CD4-positive, CD25-positive, alpha-beta regulatory T cell (primary cell): ENCODE measurements at regions not wholly inside any gene's neighbourhood (a gene's known extent, or its start where the extent isn't known, plus 50 kb on each side); places are given as distances from the start of the nearest gene placed in this dataset.

Source experiments
- ATAC-seq, 2 donors: fragments of 150-1000 bp; cut with Tn5 transposase; one replicate each; pipeline ENCODE4 v1.10.0; 2021; ENCODE audit warnings: low read depth in 2 of 2, moderate number of reproducible peaks in 2 of 2, moderate library complexity in 1 of 2
- DNase-seq, 3 donors: peaks; one replicate each; pipeline versions ENCODE4 v3.0.0 to v3.0.0-alpha.2; 2012 to 2022; ENCODE audit warnings: mixed read lengths in 1 of 3
- H3K27ac ChIP-seq: one replicate; pipeline ENCODE4 v1.7.0; 2013; ENCODE audit warnings: mild to moderate bottlenecking, low read length; ENCODE audit not compliant: insufficient read depth, poor library complexity, severe bottlenecking
- H3K27me3 ChIP-seq: one replicate; pipeline ENCODE4 v1.7.0; 2013; ENCODE audit warnings: low read length; ENCODE audit not compliant: control insufficient read depth, insufficient read depth
- H3K36me3 ChIP-seq: one replicate; pipeline ENCODE4 v1.7.0; 2013; ENCODE audit warnings: mild to moderate bottlenecking, low read length, moderate library complexity; ENCODE audit not compliant: control insufficient read depth, insufficient read depth
- H3K4me1 ChIP-seq: 2 replicates; pipeline ENCODE4 v1.7.0; 2013; ENCODE audit warnings: mild to moderate bottlenecking, low read length; ENCODE audit not compliant: insufficient read depth, control insufficient read depth, poor library complexity, severe bottlenecking
- H3K4me3 ChIP-seq: one replicate; pipeline ENCODE4 v1.7.0; 2013; ENCODE audit warnings: low read depth, mild to moderate bottlenecking, low read length, moderate library complexity
- H3K9me3 ChIP-seq, 2 experiments: 1 replicate in 1 of 2; 2 replicates in 1 of 2; pipeline ENCODE4 v1.7.0; 2013; ENCODE audit warnings: low read length in 2 of 2, mild to moderate bottlenecking in 1 of 2, moderate library complexity in 1 of 2; ENCODE audit not compliant: control insufficient read depth in 2 of 2
- H3K27ac Mint-ChIP-seq, 3 donors: one replicate each; pipeline ENCODE4 v1.8.0; 2020 to 2022; ENCODE audit warnings: mild to moderate bottlenecking in 3 of 3, mixed read lengths in 3 of 3, moderate library complexity in 2 of 3
- H3K27me3 Mint-ChIP-seq: one replicate; pipeline ENCODE4 v1.8.0; 2022; ENCODE audit warnings: mild to moderate bottlenecking, mixed read lengths
- H3K36me3 Mint-ChIP-seq: one replicate; pipeline ENCODE4 v1.8.0; 2020; ENCODE audit warnings: mixed read lengths
- H3K4me1 Mint-ChIP-seq, 4 donors: one replicate each; pipeline ENCODE4 v1.8.0; 2020 to 2022; ENCODE audit warnings: mixed read lengths in 4 of 4, mild to moderate bottlenecking in 1 of 4
- H3K4me3 Mint-ChIP-seq, 4 donors: one replicate each; pipeline ENCODE4 v1.8.0; 2020 to 2022; ENCODE audit warnings: mild to moderate bottlenecking in 4 of 4, mixed read lengths in 4 of 4, moderate library complexity in 3 of 4
- H3K9me3 Mint-ChIP-seq, 7 donors: one replicate each; pipeline ENCODE4 v1.8.0; 2020 to 2022; ENCODE audit warnings: mixed read lengths in 7 of 7, mild to moderate bottlenecking in 3 of 7, moderate library complexity in 2 of 7

- H3K27ac Mint-ChIP-seq, result no peak overlapping the region
- peaks cover 0 to 4% (median 0%) of the 10 kb centered on the region in 7 donors for H3K9me3 Mint-ChIP-seq
- peaks cover 0 to 10% (median 3%) of the 10 kb centered on the region in 4 donors for H3K4me1 Mint-ChIP-seq
- Histone ChIP-seq H3K27ac (no peak overlapping the region), H3K4me3 (no peak overlapping the region), H3K9me3 (no peaks in the 10 kb centered on the region), H3K27me3 (peaks cover 1% of the 10 kb centered on the region), H3K36me3 (no peaks in the 10 kb centered on the region), H3K4me1 (no peaks in the 10 kb centered on the region)
- ATAC-seq (no peak), DNase-seq (no peak)
- peaks cover 19% of the 10 kb centered on the region for H3K27me3 Mint-ChIP-seq
- no peak overlapping the region for H3K4me3 Mint-ChIP-seq
- H3K36me3 Mint-ChIP-seq, result no peaks in the 10 kb centered on the region
These were observed 110.7 kb upstream of the ERRFI1 start for GRCh38 chr1:8136766-8137165.

- no peak overlapping the region for H3K4me3 Mint-ChIP-seq
- H3K27me3 Mint-ChIP-seq, result peaks cover 26% of the 10 kb centered on the region
- H3K36me3 ChIP-seq, result no peaks in the 10 kb centered on the region
- H3K4me1 ChIP-seq, result no peaks in the 10 kb centered on the region
- H3K4me3 ChIP-seq, result no peak overlapping the region
- H3K4me1 Mint-ChIP-seq, result peaks cover 0 to 6% (median 3%) of the 10 kb centered on the region in 4 donors
- no peaks in the 10 kb centered on the region for H3K36me3 Mint-ChIP-seq
- no peak overlapping the region for H3K27ac Mint-ChIP-seq
- no peaks in the 10 kb centered on the region for H3K9me3 ChIP-seq
- no peak overlapping the region for H3K27ac ChIP-seq
- no peak for ATAC-seq
- no peak for DNase-seq
- peaks cover 0 to 4% (median 0%) of the 10 kb centered on the region in 7 donors for H3K9me3 Mint-ChIP-seq
- H3K27me3 ChIP-seq, result peaks cover 1% of the 10 kb centered on the region
These were observed 109.1 kb upstream of the ERRFI1 start for GRCh38 chr1:8135250-8135649.

- no peak for DNase-seq
- H3K9me3 Mint-ChIP-seq, result peaks cover 0 to 4% (median 0%) of the 10 kb centered on the region in 7 donors
- peaks cover 29% of the 10 kb centered on the region for H3K27me3 Mint-ChIP-seq
- no peaks in the 10 kb centered on the region for H3K36me3 Mint-ChIP-seq
- Histone ChIP-seq H3K27me3 (peaks cover 1% of the 10 kb centered on the region), H3K4me3 (no peak overlapping the region), H3K4me1 (no peaks in the 10 kb centered on the region), H3K36me3 (no peaks in the 10 kb centered on the region), H3K27ac (no peak overlapping the region), H3K9me3 (no peaks in the 10 kb centered on the region)
- peaks cover 0 to 6% (median 3%) of the 10 kb centered on the region in 4 donors for H3K4me1 Mint-ChIP-seq
- ATAC-seq, result no peak
- peak overlapping the region in 1 of 3 donors; percentile 6 for H3K27ac Mint-ChIP-seq
- no peak overlapping the region for H3K4me3 Mint-ChIP-seq
These were observed 108.6 kb upstream of the ERRFI1 start for GRCh38 chr1:8134546-8135235.

- peak overlapping the region in 1 of 3 donors; percentile 62 for H3K27ac Mint-ChIP-seq
- H3K27me3 Mint-ChIP-seq, result peaks cover 29% of the 10 kb centered on the region
- ATAC-seq (no peak), DNase-seq (no peak)
- no peak overlapping the region for H3K4me3 Mint-ChIP-seq
- no peaks in the 10 kb centered on the region for H3K36me3 Mint-ChIP-seq
- Histone ChIP-seq H3K27ac (no peak overlapping the region), H3K36me3 (no peaks in the 10 kb centered on the region), H3K27me3 (peaks cover 1% of the 10 kb centered on the region), H3K4me1 (no peaks in the 10 kb centered on the region), H3K9me3 (no peaks in the 10 kb centered on the region), H3K4me3 (no peak overlapping the region)
- peaks cover 0 to 4% (median 0%) of the 10 kb centered on the region in 7 donors for H3K9me3 Mint-ChIP-seq
- peaks cover 0 to 6% (median 3%) of the 10 kb centered on the region in 4 donors for H3K4me1 Mint-ChIP-seq
These were observed 107.7 kb upstream of the ERRFI1 start for GRCh38 chr1:8133657-8134430.

- H3K27ac Mint-ChIP-seq, result peak overlapping the region in 1 of 3 donors; percentile 62
- Histone ChIP-seq H3K27me3 (peaks cover 1% of the 10 kb centered on the region), H3K4me3 (no peak overlapping the region), H3K27ac (no peak overlapping the region), H3K9me3 (no peaks in the 10 kb centered on the region), H3K36me3 (no peaks in the 10 kb centered on the region), H3K4me1 (no peaks in the 10 kb centered on the region)
- no peak for DNase-seq
- peaks cover 0 to 6% (median 3%) of the 10 kb centered on the region in 4 donors for H3K4me1 Mint-ChIP-seq
- peaks cover 0 to 4% (median 0%) of the 10 kb centered on the region in 7 donors for H3K9me3 Mint-ChIP-seq
- no peak for ATAC-seq
- peaks cover 25% of the 10 kb centered on the region for H3K27me3 Mint-ChIP-seq
- no peak overlapping the region for H3K4me3 Mint-ChIP-seq
- no peaks in the 10 kb centered on the region for H3K36me3 Mint-ChIP-seq
These were observed 107.1 kb upstream of the ERRFI1 start for GRCh38 chr1:8133190-8133589.

GRCh38 chr1:8127171-8127641, 101.1 kb upstream of the ERRFI1 start:
- Mint-ChIP-seq H3K9me3 (peaks cover 0 to 4% (median 0%) of the 10 kb centered on the region in 7 donors), H3K4me3 (no peak overlapping the region), H3K36me3 (peaks cover 3% of the 10 kb centered on the region), H3K4me1 (peaks cover 0 to 10% (median 4%) of the 10 kb centered on the region in 4 donors), H3K27me3 (peaks cover 14% of the 10 kb centered on the region), H3K27ac (peak overlapping the region in 2 of 3 donors; percentile 11 to 60)
- Histone ChIP-seq H3K9me3 (no peaks in the 10 kb centered on the region), H3K4me1 (no peaks in the 10 kb centered on the region), H3K4me3 (no peak overlapping the region), H3K27ac (no peak overlapping the region), H3K36me3 (no peaks in the 10 kb centered on the region), H3K27me3 (no peaks in the 10 kb centered on the region)
- no peak for ATAC-seq
- no peak for DNase-seq

GRCh38 chr1:8122477-8123407, 96.6 kb upstream of the ERRFI1 start:
- Histone ChIP-seq H3K4me3 (no peak overlapping the region), H3K9me3 (no peaks in the 10 kb centered on the region), H3K36me3 (no peaks in the 10 kb centered on the region), H3K27me3 (no peaks in the 10 kb centered on the region), H3K4me1 (no peaks in the 10 kb centered on the region), H3K27ac (no peak overlapping the region)
- peaks cover 4 to 22% (median 7%) of the 10 kb centered on the region in 4 donors for H3K4me1 Mint-ChIP-seq
- H3K27ac Mint-ChIP-seq, result peak overlapping the region; percentile 10 to 73 (median 17)
- peaks cover 0 to 4% (median 0%) of the 10 kb centered on the region in 7 donors for H3K9me3 Mint-ChIP-seq
- H3K4me3 Mint-ChIP-seq, result no peak overlapping the region
- ATAC-seq, result no peak
- DNase-seq, result no peak
- no peaks in the 10 kb centered on the region for H3K27me3 Mint-ChIP-seq
- peaks cover 3% of the 10 kb centered on the region for H3K36me3 Mint-ChIP-seq
